HG02588 (cell line): ENCODE measurements at regions not wholly inside any gene's neighbourhood (a gene's known extent, or its start where the extent isn't known, plus 50 kb on each side); places are given as distances from the start of the nearest gene placed in this dataset.

Experiments used
- ATAC-seq: cut with Tn5 transposase; IDR thresholded peaks from one replicate; pipeline ENCODE4 v1.9.1; 2021; ENCODE audit warnings: mild to moderate bottlenecking, moderate library complexity; ENCODE audit not compliant: unreplicated experiment

DNA sequence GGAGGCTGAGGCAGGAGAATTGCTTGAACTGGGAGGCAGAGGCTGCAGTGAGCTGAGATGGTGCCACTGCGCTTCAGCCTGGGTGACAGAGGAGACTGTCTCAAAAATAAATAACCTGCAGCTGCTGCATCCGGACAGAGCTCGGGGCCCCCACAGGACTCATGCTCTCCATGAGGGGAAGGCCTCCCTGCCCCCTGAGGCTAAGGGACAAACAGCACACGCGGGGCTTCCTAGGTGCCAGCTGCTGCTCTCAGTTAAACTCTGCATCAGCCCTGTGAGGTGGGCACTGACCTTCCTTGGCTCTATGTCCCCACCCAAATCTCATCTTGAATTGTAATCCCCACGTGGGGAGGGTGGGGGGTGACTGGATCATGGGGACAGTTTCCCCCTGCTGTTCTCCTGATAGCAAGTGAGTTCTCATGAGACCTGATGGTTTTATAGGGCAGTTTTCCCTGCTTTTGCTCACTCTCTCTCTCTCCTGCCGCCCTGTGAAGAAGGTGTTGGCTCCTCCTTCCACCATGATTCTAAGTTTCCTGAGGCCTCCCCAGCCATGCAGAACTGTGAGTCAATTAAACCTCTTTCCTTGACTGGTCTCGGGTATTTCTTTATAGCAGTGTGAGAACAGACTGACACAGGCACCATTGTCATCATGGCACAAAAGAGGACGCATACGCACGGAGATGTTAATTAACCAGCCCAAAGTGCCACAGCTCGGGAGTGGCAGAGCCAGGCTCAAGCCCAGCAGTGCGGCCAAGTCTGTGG is 49.9 kb upstream of the TAF1B start:
- no peak for ATAC-seq
